Stomach (tissue), 8 donors: ENCODE measurements at regions not wholly inside any gene's neighbourhood (a gene's known extent, or its start where the extent isn't known, plus 50 kb on each side); places are given as distances from the start of the nearest gene placed in this dataset.

Experiments used
- DNase-seq, 2 donors: peaks; one replicate each; pipeline versions ENCODE4 v3.0.0 to v3.0.0-alpha.2; 2013 to 2019
- H3K27ac ChIP-seq, 5 donors: fragments of 200-600 bp in 4 of 5; sonication (generic) in 4 of 5; one replicate each; pipeline ENCODE4 v1.5.1; 2013 to 2019; ENCODE audit warnings: mild to moderate bottlenecking in 1 of 5, moderate library complexity in 1 of 5
- H3K27me3 ChIP-seq, 3 donors: fragments of 200-600 bp; sonication (generic); one replicate each; pipeline ENCODE4 v1.5.1; 2017 to 2019; ENCODE audit warnings: mixed run types in 1 of 3
- H3K36me3 ChIP-seq, 4 donors: fragments of 200-600 bp; sonication (generic); 1 replicate in 3 of 4; 2 replicates in 1 of 4; pipeline ENCODE4 v1.5.1; 2016 to 2019
- H3K4me1 ChIP-seq, 4 donors: fragments of 200-600 bp; sonication (generic); one replicate each; pipeline ENCODE4 v1.5.1; 2016 to 2019
- H3K4me3 ChIP-seq, 4 donors: fragments of 200-600 bp; sonication (generic) in 3 of 4; one replicate each; pipeline ENCODE4 v1.5.1; 2016 to 2019; ENCODE audit warnings: mild to moderate bottlenecking in 1 of 4
- H3K9me3 ChIP-seq, 4 donors: fragments of 200-600 bp; sonication (generic); one replicate each; pipeline ENCODE4 v1.5.1; 2016 to 2019
- EP300 ChIP-seq: sonication (generic); formaldehyde crosslinking; IDR thresholded peaks from one replicate; pipeline ENCODE4 v1.6.1; 2017; ENCODE audit warnings: antibody characterized with exemption
- POLR2A ChIP-seq, 4 donors: fragments of 450-650 bp; IDR thresholded peaks; one replicate each; pipeline ENCODE4 v1.6.1; 2016; ENCODE audit warnings: antibody characterized with exemption in 4 of 4, control low read depth in 2 of 4, mild to moderate bottlenecking in 1 of 4, moderate library complexity in 1 of 4
- POLR2AphosphoS5 ChIP-seq, 3 donors: sonication (generic); formaldehyde crosslinking; IDR thresholded peaks; one replicate each; pipeline ENCODE4 v1.6.1; 2016; ENCODE audit warnings: antibody characterized with exemption in 3 of 3
- WGBS, 5 donors: extraction: QIAGEN DNeasy Blood & Tissue Kit in 3 of 5; methylation state at CpG; one replicate each; pipeline versions ENCODE4 v1.1.5 to v1.1.7; 2013 to 2018; 5-methylcytosine and 5-hydroxymethylcytosine counted together
- intact Hi-C: fragments of 100-400 bp; cut with DNase I; formaldehyde crosslinking; loops from one replicate; pipeline ENCODE4 v1.15.1; 2023; ENCODE audit warnings: low total_unique reads
- TF ChIP-seq, protein P1 (sequence below), 7 experiments: fragments of 450-650 bp in 4 of 7; fragments of 200-600 bp in 3 of 7; sonication (generic) in 3 of 7; IDR thresholded peaks; one replicate each; pipeline ENCODE4 v1.5.1; 2016 to 2019; ENCODE audit warnings: antibody characterized with exemption in 7 of 7, control low read depth in 2 of 7, mild to moderate bottlenecking in 1 of 7
- donor health status: healthy with polysubstance abuse.
- donor health status: Bipolar disorder and iron deficiency.
- donor health status: healthy.

DNA sequence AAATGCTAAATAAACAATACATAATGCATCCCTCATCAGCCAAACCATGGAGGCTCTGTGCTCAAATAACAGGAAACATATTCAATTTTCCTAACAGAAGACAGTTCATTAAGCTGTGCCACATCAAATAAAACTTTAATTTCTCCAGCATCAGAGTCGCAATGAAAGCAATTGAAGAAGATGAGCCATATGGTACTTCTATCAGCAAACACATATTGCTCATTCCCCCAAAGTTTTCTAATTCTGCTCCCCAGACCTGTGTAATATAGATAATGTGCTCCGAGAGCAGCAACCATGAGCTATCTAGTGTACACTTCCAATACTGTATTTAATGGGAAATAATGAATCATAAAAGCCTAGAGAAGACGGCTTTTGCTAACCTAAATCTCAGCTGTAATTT, 263.2 kb downstream of the MEIS1 start:
- WGBS, 5 donors, result 58 to 70% (median 63%) methylated on average over 3 of the region's 3 CpGs
- no peak overlapping the region for H3K4me3 ChIP-seq
- peaks cover 0 to 29% (median 13%) of the 10 kb centered on the region in 4 donors for H3K4me1 ChIP-seq
- no peaks in the 10 kb centered on the region for H3K9me3 ChIP-seq
- H3K27me3 ChIP-seq, result no peaks in the 10 kb centered on the region
- intact Hi-C loops, result no loop called here
- DNase-seq, result no peak
- H3K27ac ChIP-seq, result peak overlapping the region in 4 of 5 donors; percentile 36 to 73 (median 54)
- TF ChIP-seq, protein P1, sequence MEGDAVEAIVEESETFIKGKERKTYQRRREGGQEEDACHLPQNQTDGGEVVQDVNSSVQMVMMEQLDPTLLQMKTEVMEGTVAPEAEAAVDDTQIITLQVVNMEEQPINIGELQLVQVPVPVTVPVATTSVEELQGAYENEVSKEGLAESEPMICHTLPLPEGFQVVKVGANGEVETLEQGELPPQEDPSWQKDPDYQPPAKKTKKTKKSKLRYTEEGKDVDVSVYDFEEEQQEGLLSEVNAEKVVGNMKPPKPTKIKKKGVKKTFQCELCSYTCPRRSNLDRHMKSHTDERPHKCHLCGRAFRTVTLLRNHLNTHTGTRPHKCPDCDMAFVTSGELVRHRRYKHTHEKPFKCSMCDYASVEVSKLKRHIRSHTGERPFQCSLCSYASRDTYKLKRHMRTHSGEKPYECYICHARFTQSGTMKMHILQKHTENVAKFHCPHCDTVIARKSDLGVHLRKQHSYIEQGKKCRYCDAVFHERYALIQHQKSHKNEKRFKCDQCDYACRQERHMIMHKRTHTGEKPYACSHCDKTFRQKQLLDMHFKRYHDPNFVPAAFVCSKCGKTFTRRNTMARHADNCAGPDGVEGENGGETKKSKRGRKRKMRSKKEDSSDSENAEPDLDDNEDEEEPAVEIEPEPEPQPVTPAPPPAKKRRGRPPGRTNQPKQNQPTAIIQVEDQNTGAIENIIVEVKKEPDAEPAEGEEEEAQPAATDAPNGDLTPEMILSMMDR (IDR thresholded peaks at IDR 0.05), result no peak
- TF ChIP-seq POLR2AphosphoS5 (IDR thresholded peaks at IDR 0.05) (no peak), POLR2A (IDR thresholded peaks at IDR 0.05) (no peak), EP300 (no peak)
- H3K36me3 ChIP-seq, result no peaks in the 10 kb centered on the region

DNA sequence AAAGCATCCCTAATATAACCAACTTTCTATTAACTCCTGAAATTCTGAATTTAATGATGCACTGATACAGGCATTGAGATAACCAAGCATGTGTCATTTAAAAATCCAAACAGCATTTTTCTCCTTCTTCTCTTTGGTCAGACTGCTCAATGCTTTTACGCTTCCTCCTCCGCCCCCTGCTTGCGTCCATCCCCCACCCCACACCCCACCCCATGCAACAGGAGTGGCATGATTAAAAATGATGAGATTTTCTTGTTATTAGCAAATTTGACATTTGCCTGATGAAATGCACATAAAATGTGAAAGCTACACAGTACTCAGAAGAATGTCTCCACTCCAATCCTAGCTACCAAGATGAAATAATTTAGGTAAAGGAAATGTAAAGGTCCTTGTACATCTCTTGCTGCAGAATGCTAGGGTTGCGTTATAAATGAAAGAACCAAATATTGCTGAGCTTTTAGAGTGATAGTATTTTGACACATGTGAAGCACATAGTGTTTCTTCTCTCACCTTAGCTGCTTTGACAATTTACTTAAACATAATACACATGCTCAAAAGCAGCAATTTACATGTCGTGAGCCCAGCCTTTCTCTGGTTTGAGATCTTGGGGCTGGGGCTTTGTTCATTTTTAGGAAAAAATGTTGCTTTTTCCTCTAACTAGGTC, 263.8 kb downstream of the MEIS1 start:
- Histone ChIP-seq H3K27me3 (no peaks in the 10 kb centered on the region), H3K4me1 (peaks cover 0 to 29% (median 13%) of the 10 kb centered on the region in 4 donors), H3K4me3 (no peak overlapping the region), H3K9me3 (no peaks in the 10 kb centered on the region), H3K27ac (peak overlapping the region in 3 of 5 donors; percentile 43 to 73 (median 65)), H3K36me3 (no peaks in the 10 kb centered on the region)
- WGBS, 5 donors, result 69 to 89% (median 82%) methylated on average over 5 of the region's 5 CpGs
- TF ChIP-seq POLR2A (IDR thresholded peaks at IDR 0.05), result no peak
- no peak for TF ChIP-seq EP300
- TF ChIP-seq, protein P1 (IDR thresholded peaks at IDR 0.05), result no peak
- no peak for TF ChIP-seq POLR2AphosphoS5 (IDR thresholded peaks at IDR 0.05)
- intact Hi-C loops, result no loop called here
- DNase-seq, result no peak

DNA sequence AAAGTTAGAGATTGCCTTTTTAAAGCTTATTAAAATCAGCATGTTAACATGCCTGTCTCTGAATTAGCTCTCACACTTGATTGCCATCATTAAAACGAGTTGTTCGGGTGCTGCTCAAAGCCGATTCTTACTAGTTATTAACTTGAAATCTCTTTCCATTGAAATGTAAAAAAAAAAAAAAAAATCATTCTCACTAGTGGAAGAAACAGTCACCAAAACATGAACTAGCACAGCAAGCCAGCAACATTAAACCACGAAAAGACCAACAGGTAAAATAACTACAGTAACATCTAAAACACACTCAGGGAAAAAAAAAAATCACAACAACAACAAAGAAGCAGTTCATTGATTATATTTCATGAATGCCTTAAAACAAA, 264.5 kb downstream of the MEIS1 start:
- 82 to 89% (median 88%) methylated on average over 4 of the region's 4 CpGs for WGBS, 5 donors
- DNase-seq, result no peak
- TF ChIP-seq POLR2A (IDR thresholded peaks at IDR 0.05) (no peak), POLR2AphosphoS5 (IDR thresholded peaks at IDR 0.05) (no peak), EP300 (no peak)
- TF ChIP-seq, protein P1 (IDR thresholded peaks at IDR 0.05), result no peak
- Histone ChIP-seq H3K27me3 (no peaks in the 10 kb centered on the region), H3K4me1 (peaks cover 0 to 29% (median 13%) of the 10 kb centered on the region in 4 donors), H3K36me3 (no peaks in the 10 kb centered on the region), H3K4me3 (no peak overlapping the region), H3K9me3 (no peaks in the 10 kb centered on the region), H3K27ac (peak overlapping the region in 2 of 5 donors; percentile 65 to 73)
- intact Hi-C loops, result no loop called here

DNA sequence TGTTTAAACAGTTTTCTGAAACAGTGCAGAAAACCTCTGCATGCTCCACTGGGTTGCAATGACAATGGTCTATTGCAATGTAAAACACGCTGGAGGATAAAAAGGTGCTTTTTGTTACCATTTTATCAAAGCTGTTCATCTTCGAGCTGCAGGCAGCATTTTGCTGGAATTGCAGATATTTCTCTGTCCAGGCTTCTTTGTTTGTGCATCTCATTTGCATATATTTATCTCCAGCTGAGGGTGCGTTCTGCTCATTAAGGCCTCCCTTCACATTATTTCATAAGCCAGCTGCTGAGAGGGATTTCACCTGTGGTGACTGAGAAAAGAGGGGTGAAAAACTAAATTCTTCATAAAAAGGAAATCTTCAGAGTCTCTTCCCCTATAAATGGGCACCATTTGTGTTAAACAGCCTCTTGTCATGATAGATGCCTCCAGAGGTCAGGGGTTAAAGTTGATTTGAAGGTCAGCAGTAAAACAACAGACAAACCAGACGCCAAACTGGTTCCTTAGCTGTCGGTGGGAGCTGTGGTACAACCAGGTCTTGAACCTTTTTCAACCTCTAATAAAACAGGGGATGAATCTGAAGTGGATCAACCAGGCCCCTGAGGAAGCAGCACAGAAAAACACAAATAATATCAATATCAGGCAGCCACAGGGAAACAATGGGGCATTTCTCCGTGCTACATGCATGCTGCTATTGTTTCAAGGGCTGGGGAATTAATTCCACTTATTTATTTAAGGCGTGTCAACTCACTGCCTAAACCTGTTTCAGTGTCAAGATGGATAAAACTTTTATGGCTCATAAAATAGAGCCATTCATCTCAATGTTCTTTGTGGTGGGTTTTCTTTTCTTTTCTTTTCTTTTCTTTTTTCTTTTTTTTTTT, 265.1 kb downstream of the MEIS1 start:
- Histone ChIP-seq H3K4me1 (peaks cover 0 to 29% (median 13%) of the 10 kb centered on the region in 4 donors), H3K4me3 (no peak overlapping the region), H3K36me3 (no peaks in the 10 kb centered on the region), H3K27me3 (no peaks in the 10 kb centered on the region), H3K9me3 (no peaks in the 10 kb centered on the region), H3K27ac (peak overlapping the region in 3 of 5 donors; percentile 51 to 73 (median 65))
- WGBS, 5 donors, result 49 to 54% (median 49%) methylated on average over 7 of the region's 7 CpGs
- TF ChIP-seq POLR2AphosphoS5 (IDR thresholded peaks at IDR 0.05), result no peak
- TF ChIP-seq, protein P1 (IDR thresholded peaks at IDR 0.05), result no peak
- no peak for TF ChIP-seq EP300
- TF ChIP-seq POLR2A (IDR thresholded peaks at IDR 0.05), result no peak
- peak in 1 of 2 donors; percentile 58 for DNase-seq
- intact Hi-C loops, result no loop called here
